ENCODE measurements at regions not wholly inside any gene's neighbourhood (a gene's known extent, or its start where the extent isn't known, plus 50 kb on each side); places are given as distances from the start of the nearest gene placed in this dataset.

DNA sequence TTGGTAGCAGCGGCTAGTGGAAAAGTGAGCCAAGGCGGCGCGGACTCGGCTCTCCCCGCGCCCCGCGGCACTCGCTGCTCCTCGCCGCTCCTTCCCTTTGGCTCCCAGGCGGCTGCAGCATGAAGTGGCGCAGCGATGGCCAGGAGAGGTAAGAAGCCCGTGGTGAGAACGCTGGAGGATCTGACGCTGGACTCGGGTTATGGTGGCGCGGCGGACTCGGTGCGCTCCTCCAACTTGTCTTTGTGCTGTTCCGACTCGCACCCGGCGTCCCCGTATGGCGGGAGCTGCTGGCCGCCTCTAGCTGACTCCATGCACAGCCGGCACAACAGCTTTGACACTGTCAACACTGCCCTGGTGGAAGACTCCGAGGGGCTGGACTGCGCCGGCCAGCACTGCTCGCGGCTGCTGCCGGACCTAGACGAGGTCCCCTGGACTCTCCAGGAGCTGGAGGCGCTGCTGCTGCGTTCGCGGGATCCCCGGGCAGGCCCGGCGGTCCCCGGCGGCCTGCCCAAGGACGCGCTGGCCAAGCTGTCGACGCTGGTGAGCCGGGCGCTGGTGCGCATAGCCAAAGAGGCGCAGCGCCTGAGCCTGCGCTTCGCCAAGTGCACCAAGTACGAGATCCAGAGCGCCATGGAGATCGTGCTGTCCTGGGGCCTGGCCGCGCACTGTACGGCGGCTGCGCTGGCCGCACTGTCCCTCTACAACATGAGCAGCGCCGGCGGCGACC, 225.6 kb upstream of the CRY1 start:
- no peak overlapping the region for H3K27ac ChIP-seq (ENCODE audit: low read depth, low read length)
- H3K9me2 ChIP-seq (replicated peaks; ENCODE audit: insufficient read depth, low read length) = no peaks in the 10 kb centered on the region
- H3K79me2 ChIP-seq (ENCODE audit: insufficient read depth, low read length) = no peaks in the 10 kb centered on the region
- H3K4me2 ChIP-seq (ENCODE audit: low read depth, low read length, poor library complexity, severe bottlenecking) = no peak overlapping the region
- no peaks in the 10 kb centered on the region for H3K27me3 ChIP-seq (ENCODE audit: low read length)
- H3K9me3 ChIP-seq (ENCODE audit: insufficient read depth, low read length) = no peaks in the 10 kb centered on the region
- no peaks in the 10 kb centered on the region for H3F3A ChIP-seq (ENCODE audit: insufficient read depth)
- H4K20me1 ChIP-seq (ENCODE audit: low read depth, low read length) = no peaks in the 10 kb centered on the region
- H3K9ac ChIP-seq (ENCODE audit: low read length) = no peak overlapping the region
- H3K4me3 ChIP-seq (ENCODE audit: insufficient read depth, low read length, poor library complexity, severe bottlenecking) = no peak overlapping the region
- TF ChIP-seq, protein P1, sequence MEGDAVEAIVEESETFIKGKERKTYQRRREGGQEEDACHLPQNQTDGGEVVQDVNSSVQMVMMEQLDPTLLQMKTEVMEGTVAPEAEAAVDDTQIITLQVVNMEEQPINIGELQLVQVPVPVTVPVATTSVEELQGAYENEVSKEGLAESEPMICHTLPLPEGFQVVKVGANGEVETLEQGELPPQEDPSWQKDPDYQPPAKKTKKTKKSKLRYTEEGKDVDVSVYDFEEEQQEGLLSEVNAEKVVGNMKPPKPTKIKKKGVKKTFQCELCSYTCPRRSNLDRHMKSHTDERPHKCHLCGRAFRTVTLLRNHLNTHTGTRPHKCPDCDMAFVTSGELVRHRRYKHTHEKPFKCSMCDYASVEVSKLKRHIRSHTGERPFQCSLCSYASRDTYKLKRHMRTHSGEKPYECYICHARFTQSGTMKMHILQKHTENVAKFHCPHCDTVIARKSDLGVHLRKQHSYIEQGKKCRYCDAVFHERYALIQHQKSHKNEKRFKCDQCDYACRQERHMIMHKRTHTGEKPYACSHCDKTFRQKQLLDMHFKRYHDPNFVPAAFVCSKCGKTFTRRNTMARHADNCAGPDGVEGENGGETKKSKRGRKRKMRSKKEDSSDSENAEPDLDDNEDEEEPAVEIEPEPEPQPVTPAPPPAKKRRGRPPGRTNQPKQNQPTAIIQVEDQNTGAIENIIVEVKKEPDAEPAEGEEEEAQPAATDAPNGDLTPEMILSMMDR (IDR thresholded peaks at IDR 0.05; ENCODE audit: insufficient read depth, low read length, poor library complexity, severe bottlenecking) = no peak
- no peak for TF ChIP-seq EZH2phosphoT487 (conservative IDR thresholded peaks at IDR 0.05; ENCODE audit: low read length)
- H3K36me3 ChIP-seq (ENCODE audit: low read length) = no peaks in the 10 kb centered on the region
- no peak overlapping the region for H2AFZ ChIP-seq (ENCODE audit: low read depth, low read length, severe bottlenecking)

DNA sequence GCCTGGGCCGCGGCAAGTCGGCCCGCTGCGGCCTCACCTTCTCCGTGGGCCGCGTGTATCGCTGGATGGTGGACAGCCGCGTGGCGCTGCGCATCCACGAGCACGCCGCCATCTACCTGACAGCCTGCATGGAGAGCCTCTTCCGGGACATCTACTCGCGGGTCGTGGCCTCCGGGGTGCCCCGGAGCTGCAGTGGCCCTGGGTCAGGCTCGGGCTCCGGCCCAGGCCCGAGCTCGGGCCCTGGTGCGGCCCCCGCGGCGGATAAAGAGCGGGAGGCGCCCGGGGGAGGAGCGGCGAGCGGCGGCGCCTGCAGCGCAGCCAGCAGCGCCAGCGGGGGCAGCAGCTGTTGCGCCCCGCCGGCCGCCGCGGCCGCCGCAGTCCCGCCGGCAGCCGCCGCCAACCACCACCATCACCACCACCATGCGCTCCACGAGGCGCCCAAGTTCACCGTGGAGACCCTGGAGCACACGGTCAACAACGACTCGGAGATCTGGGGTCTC, 226.2 kb upstream of the CRY1 start:
- TF ChIP-seq, protein P1 (IDR thresholded peaks at IDR 0.05; ENCODE audit: insufficient read depth, low read length, poor library complexity, severe bottlenecking) = no peak
- TF ChIP-seq EZH2phosphoT487 (conservative IDR thresholded peaks at IDR 0.05; ENCODE audit: low read length) = no peak
- Histone ChIP-seq H3K4me3 (ENCODE audit: insufficient read depth, low read length, poor library complexity, severe bottlenecking) (no peak overlapping the region), H3K9me3 (ENCODE audit: insufficient read depth, low read length) (no peaks in the 10 kb centered on the region), H3K79me2 (ENCODE audit: insufficient read depth, low read length) (no peaks in the 10 kb centered on the region), H3K9me2 (replicated peaks; ENCODE audit: insufficient read depth, low read length) (no peaks in the 10 kb centered on the region), H3K4me2 (ENCODE audit: low read depth, low read length, poor library complexity, severe bottlenecking) (no peak overlapping the region), H3K36me3 (ENCODE audit: low read length) (no peaks in the 10 kb centered on the region), H3K9ac (ENCODE audit: low read length) (no peak overlapping the region), H2AFZ (ENCODE audit: low read depth, low read length, severe bottlenecking) (no peak overlapping the region), H3K27me3 (ENCODE audit: low read length) (no peaks in the 10 kb centered on the region), H3F3A (ENCODE audit: insufficient read depth) (no peaks in the 10 kb centered on the region), H3K27ac (ENCODE audit: low read depth, low read length) (no peak overlapping the region), H4K20me1 (ENCODE audit: low read depth, low read length) (no peaks in the 10 kb centered on the region)

DNA sequence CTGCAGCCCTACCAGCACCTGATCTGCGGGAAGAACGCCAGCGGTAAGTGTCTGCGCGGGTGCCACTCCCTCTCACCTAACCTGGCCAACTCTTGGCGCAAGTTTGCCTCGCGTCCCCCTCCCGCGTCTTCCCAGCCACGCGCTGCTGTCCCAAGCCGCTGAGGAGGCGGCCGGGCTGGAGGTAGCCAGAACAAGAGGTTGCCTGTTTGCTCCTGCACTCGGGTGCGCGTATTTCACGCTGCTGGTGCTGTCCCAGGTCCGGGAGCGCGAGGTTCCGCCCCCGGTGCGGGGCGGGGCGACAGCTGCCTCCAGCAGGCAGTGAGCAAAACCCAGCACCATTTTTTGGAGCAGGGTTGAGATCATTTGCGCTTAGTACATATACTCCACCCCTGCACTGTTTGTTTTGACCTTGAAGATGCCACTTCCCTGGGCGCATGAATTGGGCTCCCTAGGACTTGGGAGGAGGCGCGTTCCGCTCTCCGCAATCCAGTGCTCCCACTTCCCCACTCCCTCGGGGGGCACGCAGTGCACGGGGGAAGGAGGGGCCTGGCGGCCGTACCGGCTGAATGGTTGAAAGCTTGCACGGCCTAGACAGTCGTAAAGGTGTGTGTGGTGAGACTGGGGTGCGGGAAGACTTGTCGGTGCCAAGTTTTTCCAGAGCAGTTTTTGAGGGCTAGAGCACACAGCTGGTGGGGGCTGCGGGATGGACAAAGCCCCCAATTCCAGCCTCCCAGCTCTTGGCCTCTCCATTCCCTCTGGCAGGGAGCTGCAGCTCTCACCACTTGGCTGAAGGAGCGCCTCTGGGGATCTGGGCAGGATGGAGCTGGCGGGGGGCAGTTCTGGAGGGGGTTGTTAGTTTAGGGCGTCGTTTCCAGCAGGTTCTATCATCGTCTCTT, 226.9 kb upstream of the CRY1 start:
- Histone ChIP-seq H3K27me3 (ENCODE audit: low read length) (no peaks in the 10 kb centered on the region), H3K4me2 (ENCODE audit: low read depth, low read length, poor library complexity, severe bottlenecking) (no peak overlapping the region), H3K27ac (ENCODE audit: low read depth, low read length) (no peak overlapping the region), H2AFZ (ENCODE audit: low read depth, low read length, severe bottlenecking) (no peak overlapping the region), H3K36me3 (ENCODE audit: low read length) (no peaks in the 10 kb centered on the region), H4K20me1 (ENCODE audit: low read depth, low read length) (no peaks in the 10 kb centered on the region), H3K79me2 (ENCODE audit: insufficient read depth, low read length) (no peaks in the 10 kb centered on the region), H3K9me2 (replicated peaks; ENCODE audit: insufficient read depth, low read length) (no peaks in the 10 kb centered on the region), H3K4me3 (ENCODE audit: insufficient read depth, low read length, poor library complexity, severe bottlenecking) (no peak overlapping the region), H3K9ac (ENCODE audit: low read length) (no peak overlapping the region), H3F3A (ENCODE audit: insufficient read depth) (no peaks in the 10 kb centered on the region), H3K9me3 (ENCODE audit: insufficient read depth, low read length) (no peaks in the 10 kb centered on the region)
- TF ChIP-seq, protein P1 (IDR thresholded peaks at IDR 0.05; ENCODE audit: insufficient read depth, low read length, poor library complexity, severe bottlenecking) = no peak
- TF ChIP-seq EZH2phosphoT487 (conservative IDR thresholded peaks at IDR 0.05; ENCODE audit: low read length) = no peak

All from SU-DHL-6 (cell line).